Naive B cell (primary cell): ENCODE measurements at regions not wholly inside any gene's neighbourhood (a gene's known extent, or its start where the extent isn't known, plus 50 kb on each side); places are given as distances from the start of the nearest gene placed in this dataset.

Source experiments
- ATAC-seq, 2 donors: fragments of 150-1000 bp; cut with Tn5 transposase; 2 replicates each; pipeline ENCODE4 v1.10.0; 2021; ENCODE audit warnings: low read depth in 2 of 2, mild to moderate bottlenecking in 2 of 2, moderate library complexity in 2 of 2
- DNase-seq: peaks from one replicate; pipeline ENCODE4 v3.0.0; 2022
- H3K27ac Mint-ChIP-seq, 6 donors: one replicate each; pipeline ENCODE4 v1.8.0; 2020 to 2022; ENCODE audit warnings: mild to moderate bottlenecking in 6 of 6, mixed read lengths in 6 of 6, moderate library complexity in 5 of 6, inconsistent platforms in 2 of 6
- H3K27me3 Mint-ChIP-seq, 3 donors: one replicate each; pipeline ENCODE4 v1.8.0; 2021 to 2022; ENCODE audit warnings: mixed read lengths in 3 of 3, mild to moderate bottlenecking in 1 of 3
- H3K36me3 Mint-ChIP-seq, 2 donors: one replicate each; pipeline ENCODE4 v1.8.0; 2020 to 2022; ENCODE audit warnings: mixed read lengths in 2 of 2, inconsistent platforms in 1 of 2, mild to moderate bottlenecking in 1 of 2
- H3K4me1 Mint-ChIP-seq, 3 donors: one replicate each; pipeline ENCODE4 v1.8.0; 2020 to 2022; ENCODE audit warnings: mixed read lengths in 3 of 3, inconsistent platforms in 1 of 3, mild to moderate bottlenecking in 1 of 3, moderate library complexity in 1 of 3
- H3K4me3 Mint-ChIP-seq, 8 donors: one replicate each; pipeline ENCODE4 v1.8.0; 2020 to 2022; ENCODE audit warnings: mild to moderate bottlenecking in 8 of 8, mixed read lengths in 8 of 8, moderate library complexity in 8 of 8, inconsistent platforms in 2 of 8
- H3K9me3 Mint-ChIP-seq, 7 donors: one replicate each; pipeline ENCODE4 v1.8.0; 2020 to 2022; ENCODE audit warnings: mixed read lengths in 7 of 7, mild to moderate bottlenecking in 5 of 7, inconsistent platforms in 2 of 7, moderate library complexity in 1 of 7

- peaks cover 4 to 9% of the 10 kb centered on the region in 2 donors for H3K36me3 Mint-ChIP-seq
- no peak overlapping the region for H3K27ac Mint-ChIP-seq
- peaks cover 32 to 63% (median 42%) of the 10 kb centered on the region in 3 donors for H3K27me3 Mint-ChIP-seq
- H3K4me1 Mint-ChIP-seq, result no peaks in the 10 kb centered on the region
- ATAC-seq, result no peak
- no peak overlapping the region for H3K4me3 Mint-ChIP-seq
- peaks cover 3 to 25% (median 13%) of the 10 kb centered on the region in 7 donors for H3K9me3 Mint-ChIP-seq
- DNase-seq, result no peak
Observed at GRCh38 chr17:77737442-77738265, 220.8 kb upstream of the TNRC6C start.

- DNase-seq (no peak), ATAC-seq (no peak)
- H3K4me1 Mint-ChIP-seq, result no peaks in the 10 kb centered on the region
- no peak overlapping the region for H3K27ac Mint-ChIP-seq
- peaks cover 32 to 57% (median 42%) of the 10 kb centered on the region in 3 donors for H3K27me3 Mint-ChIP-seq
- peak overlapping the region in 1 of 8 donors; percentile 58 for H3K4me3 Mint-ChIP-seq
- peaks cover 0 to 4% of the 10 kb centered on the region in 2 donors for H3K36me3 Mint-ChIP-seq
- peaks cover 0 to 12% (median 2%) of the 10 kb centered on the region in 7 donors for H3K9me3 Mint-ChIP-seq
Observed at GRCh38 chr17:77738751-77739531, 219.6 kb upstream of the TNRC6C start.

GRCh38 chr17:77740481-77740880, 218.0 kb upstream of the TNRC6C start:
- H3K27me3 Mint-ChIP-seq, result peaks cover 38 to 52% (median 48%) of the 10 kb centered on the region in 3 donors
- peaks cover 2 to 18% (median 8%) of the 10 kb centered on the region in 7 donors for H3K9me3 Mint-ChIP-seq

GRCh38 chr17:77741109-77741508, 217.4 kb upstream of the TNRC6C start:
- DNase-seq (no peak), ATAC-seq (no peak)
- H3K36me3 Mint-ChIP-seq, result peaks cover 4 to 13% of the 10 kb centered on the region in 2 donors
- H3K27ac Mint-ChIP-seq, result no peak overlapping the region
- H3K4me1 Mint-ChIP-seq, result no peaks in the 10 kb centered on the region
- no peak overlapping the region for H3K4me3 Mint-ChIP-seq
- H3K9me3 Mint-ChIP-seq, result peaks cover 5 to 21% (median 10%) of the 10 kb centered on the region in 7 donors
- H3K27me3 Mint-ChIP-seq, result peaks cover 42 to 51% (median 44%) of the 10 kb centered on the region in 3 donors

More at GRCh38 chr17:77740481-77740880, 218.0 kb upstream of the TNRC6C start:
- H3K4me1 Mint-ChIP-seq, result no peaks in the 10 kb centered on the region
- H3K36me3 Mint-ChIP-seq, result peaks cover 4 to 12% of the 10 kb centered on the region in 2 donors
- DNase-seq (no peak), ATAC-seq (no peak)
- no peak overlapping the region for H3K4me3 Mint-ChIP-seq
- H3K27ac Mint-ChIP-seq, result no peak overlapping the region

- Mint-ChIP-seq H3K27me3 (peaks cover 41 to 48% (median 45%) of the 10 kb centered on the region in 3 donors), H3K4me1 (no peaks in the 10 kb centered on the region), H3K36me3 (peaks cover 4 to 13% of the 10 kb centered on the region in 2 donors), H3K27ac (no peak overlapping the region), H3K4me3 (no peak overlapping the region), H3K9me3 (peaks cover 7 to 21% (median 10%) of the 10 kb centered on the region in 7 donors)
- ATAC-seq (no peak), DNase-seq (no peak)
Observed at GRCh38 chr17:77742579-77742978, 215.9 kb upstream of the TNRC6C start.

- Mint-ChIP-seq H3K36me3 (peaks cover 4 to 13% of the 10 kb centered on the region in 2 donors), H3K4me3 (no peak overlapping the region), H3K27me3 (peaks cover 38 to 44% (median 41%) of the 10 kb centered on the region in 3 donors), H3K27ac (no peak overlapping the region), H3K4me1 (no peaks in the 10 kb centered on the region), H3K9me3 (peaks cover 7 to 21% (median 10%) of the 10 kb centered on the region in 7 donors)
- no peak for ATAC-seq
- no peak for DNase-seq
Observed at GRCh38 chr17:77744066-77744988, 214.2 kb upstream of the TNRC6C start.

GRCh38 chr17:77745702-77746101, 212.8 kb upstream of the TNRC6C start:
- ATAC-seq (no peak), DNase-seq (no peak)
- Mint-ChIP-seq H3K9me3 (peaks cover 7 to 21% (median 10%) of the 10 kb centered on the region in 7 donors), H3K36me3 (peaks cover 4 to 13% of the 10 kb centered on the region in 2 donors), H3K4me1 (no peaks in the 10 kb centered on the region), H3K27me3 (peaks cover 30 to 38% (median 35%) of the 10 kb centered on the region in 3 donors), H3K4me3 (no peak overlapping the region), H3K27ac (no peak overlapping the region)

- ATAC-seq (no peak), DNase-seq (no peak)
- H3K4me3 Mint-ChIP-seq, result no peak overlapping the region
- H3K4me1 Mint-ChIP-seq, result no peaks in the 10 kb centered on the region
- peaks cover 30 to 38% (median 33%) of the 10 kb centered on the region in 3 donors for H3K27me3 Mint-ChIP-seq
- peaks cover 7 to 16% (median 10%) of the 10 kb centered on the region in 7 donors for H3K9me3 Mint-ChIP-seq
- peaks cover 4 to 13% of the 10 kb centered on the region in 2 donors for H3K36me3 Mint-ChIP-seq
- H3K27ac Mint-ChIP-seq, result peak overlapping the region in 1 of 6 donors; percentile 58
Observed at GRCh38 chr17:77746393-77746792, 212.1 kb upstream of the TNRC6C start.

- Mint-ChIP-seq H3K36me3 (peaks cover 4 to 13% of the 10 kb centered on the region in 2 donors), H3K9me3 (peaks cover 7 to 13% (median 10%) of the 10 kb centered on the region in 7 donors), H3K27me3 (peaks cover 30 to 38% (median 35%) of the 10 kb centered on the region in 3 donors), H3K4me3 (no peak overlapping the region), H3K27ac (no peak overlapping the region), H3K4me1 (no peaks in the 10 kb centered on the region)
- ATAC-seq, result no peak
- no peak for DNase-seq
Observed at GRCh38 chr17:77746896-77747554, 211.5 kb upstream of the TNRC6C start.

- H3K27ac Mint-ChIP-seq, result no peak overlapping the region
- DNase-seq (no peak), ATAC-seq (no peak)
- no peak overlapping the region for H3K4me3 Mint-ChIP-seq
- peaks cover 7 to 13% (median 7%) of the 10 kb centered on the region in 7 donors for H3K9me3 Mint-ChIP-seq
- peaks cover 0 to 13% of the 10 kb centered on the region in 2 donors for H3K36me3 Mint-ChIP-seq
- H3K27me3 Mint-ChIP-seq, result peaks cover 23 to 30% (median 28%) of the 10 kb centered on the region in 3 donors
- H3K4me1 Mint-ChIP-seq, result no peaks in the 10 kb centered on the region
Observed at GRCh38 chr17:77748436-77748835, 210.1 kb upstream of the TNRC6C start.

GRCh38 chr17:77749321-77749751, 209.2 kb upstream of the TNRC6C start:
- peaks cover 21 to 29% (median 25%) of the 10 kb centered on the region in 3 donors for H3K27me3 Mint-ChIP-seq
- peak overlapping the region in 1 of 6 donors; percentile 68 for H3K27ac Mint-ChIP-seq
- H3K36me3 Mint-ChIP-seq, result peaks cover 0 to 12% of the 10 kb centered on the region in 2 donors
- DNase-seq (no peak), ATAC-seq (no peak)
- H3K4me3 Mint-ChIP-seq, result no peak overlapping the region
- H3K4me1 Mint-ChIP-seq, result no peaks in the 10 kb centered on the region
- H3K9me3 Mint-ChIP-seq, result peaks cover 7 to 13% (median 7%) of the 10 kb centered on the region in 7 donors

GRCh38 chr17:77749989-77750388, 208.5 kb upstream of the TNRC6C start:
- Mint-ChIP-seq H3K27ac (no peak overlapping the region), H3K27me3 (peaks cover 15 to 30% (median 23%) of the 10 kb centered on the region in 3 donors), H3K4me3 (no peak overlapping the region), H3K4me1 (no peaks in the 10 kb centered on the region), H3K9me3 (peaks cover 4 to 10% (median 7%) of the 10 kb centered on the region in 7 donors), H3K36me3 (peaks cover 0 to 12% of the 10 kb centered on the region in 2 donors)
- DNase-seq, result no peak
- no peak for ATAC-seq
